ENCODE measurements at regions not wholly inside any gene's neighbourhood (a gene's known extent, or its start where the extent isn't known, plus 50 kb on each side); places are given as distances from the start of the nearest gene placed in this dataset.
A peak's percentile ranks its signal among the peaks of the same experiment; 100 is the strongest.

GRCh38 chr2:150358468-150358807 lies 129.0 kb downstream of the RND3 start:
- Histone ChIP-seq H3K27ac (no peak overlapping the region), H3K9me3 (ENCODE audit: low read depth) (no peaks in the 10 kb centered on the region), H3K36me3 (no peaks in the 10 kb centered on the region), H3K27me3 (no peaks in the 10 kb centered on the region), H3K4me3 (no peak overlapping the region), H3K4me1 (ENCODE audit: low read depth) (no peaks in the 10 kb centered on the region)
- no peak for TF ChIP-seq CTCF (IDR thresholded peaks at IDR 0.05; ENCODE audit: low read depth, low read length)
- peak in 1 of 2 donors; percentile 35 for DNase-seq (ENCODE audit: low read depth in 1 of 2, low spot score in 1 of 2)

GRCh38 chr2:150357770-150358467 lies 129.5 kb downstream of the RND3 start:
- Histone ChIP-seq H3K27me3 (no peaks in the 10 kb centered on the region), H3K4me1 (ENCODE audit: low read depth) (no peaks in the 10 kb centered on the region), H3K27ac (no peak overlapping the region), H3K36me3 (no peaks in the 10 kb centered on the region), H3K9me3 (ENCODE audit: low read depth) (no peaks in the 10 kb centered on the region), H3K4me3 (no peak overlapping the region)
- peak in 1 of 2 donors; percentile 7 for DNase-seq (ENCODE audit: low read depth in 1 of 2, low spot score in 1 of 2)
- TF ChIP-seq CTCF (IDR thresholded peaks at IDR 0.05; ENCODE audit: low read depth, low read length) = no peak

GRCh38 chr2:150355440-150355839 lies 132.0 kb downstream of the RND3 start:
- no peak overlapping the region for H3K27ac ChIP-seq
- TF ChIP-seq CTCF (IDR thresholded peaks at IDR 0.05; ENCODE audit: low read depth, low read length) = no peak

GRCh38 chr2:150353376-150353775 lies 134.1 kb downstream of the RND3 start:
- no peaks in the 10 kb centered on the region for H3K36me3 ChIP-seq
- H3K27ac ChIP-seq = no peak overlapping the region
- no peaks in the 10 kb centered on the region for H3K9me3 ChIP-seq (ENCODE audit: low read depth)
- DNase-seq (ENCODE audit: low read depth in 1 of 2, low spot score in 1 of 2) = no peak
- no peaks in the 10 kb centered on the region for H3K27me3 ChIP-seq
- TF ChIP-seq CTCF (IDR thresholded peaks at IDR 0.05; ENCODE audit: low read depth, low read length) = no peak
- no peaks in the 10 kb centered on the region for H3K4me1 ChIP-seq (ENCODE audit: low read depth)
- no peak overlapping the region for H3K4me3 ChIP-seq

More at GRCh38 chr2:150355440-150355839, 132.0 kb downstream of the RND3 start:
- no peak overlapping the region for H3K4me3 ChIP-seq
- H3K27me3 ChIP-seq = no peaks in the 10 kb centered on the region
- DNase-seq (ENCODE audit: low read depth in 1 of 2, low spot score in 1 of 2) = no peak
- no peaks in the 10 kb centered on the region for H3K36me3 ChIP-seq
- H3K4me1 ChIP-seq (ENCODE audit: low read depth) = no peaks in the 10 kb centered on the region
- no peaks in the 10 kb centered on the region for H3K9me3 ChIP-seq (ENCODE audit: low read depth)

- no peak for TF ChIP-seq CTCF (IDR thresholded peaks at IDR 0.05; ENCODE audit: low read depth, low read length)
Measured at GRCh38 chr2:150351922-150352321, 135.5 kb downstream of the RND3 start.

More at GRCh38 chr2:150351922-150352321, 135.5 kb downstream of the RND3 start:
- Histone ChIP-seq H3K4me1 (ENCODE audit: low read depth) (no peaks in the 10 kb centered on the region), H3K27me3 (no peaks in the 10 kb centered on the region), H3K36me3 (no peaks in the 10 kb centered on the region), H3K4me3 (no peak overlapping the region), H3K9me3 (ENCODE audit: low read depth) (no peaks in the 10 kb centered on the region), H3K27ac (no peak overlapping the region)
- no peak for DNase-seq (ENCODE audit: low read depth in 1 of 2, low spot score in 1 of 2)
